GM13976 (cell line): ENCODE measurements at regions not wholly inside any gene's neighbourhood (a gene's known extent, or its start where the extent isn't known, plus 50 kb on each side); places are given as distances from the start of the nearest gene placed in this dataset.

ENCODE experiments used
- DNase-seq: peaks from one replicate; pipeline ENCODE4 v3.0.0; 2012; ENCODE audit warnings: low spot score
- CTCF ChIP-seq: IDR thresholded peaks from 2 replicates; pipeline ENCODE4 v1.5.1; 2012; ENCODE audit warnings: borderline replicate concordance, mild to moderate bottlenecking; ENCODE audit not compliant: insufficient read depth; ENCODE audit errors: extremely low read depth, missing control alignments, control extremely low read depth
- in situ Hi-C: fragments of 300-500 bp; cut with MboI; formaldehyde crosslinking; loops from one replicate; pipeline ENCODE4 v1.12.0; 2022; ENCODE audit warnings: low sequenced_read_pairs, mixed read lengths, inconsistent platforms; ENCODE audit not compliant: unreplicated experiment

- in situ Hi-C loops = no loop called here
- no peak for TF ChIP-seq CTCF
- no peak for DNase-seq
These were observed 121.8 kb upstream of the SESN3 start for GRCh38 chr11:95352733-95353346.

GRCh38 chr11:95349345-95349942 lies 118.4 kb upstream of the SESN3 start:
- DNase-seq = no peak
- in situ Hi-C loops = no loop called here
- no peak for TF ChIP-seq CTCF

GRCh38 chr11:95346265-95346664 lies 115.3 kb upstream of the SESN3 start:
- TF ChIP-seq CTCF = no peak
- no peak for DNase-seq
- in situ Hi-C loops = no loop called here

GRCh38 chr11:95345651-95346050 lies 114.6 kb upstream of the SESN3 start:
- TF ChIP-seq CTCF = no peak
- in situ Hi-C loops = no loop called here
- no peak for DNase-seq

GRCh38 chr11:95344932-95345642 lies 114.1 kb upstream of the SESN3 start:
- DNase-seq = no peak
- no peak for TF ChIP-seq CTCF
- in situ Hi-C loops = no loop called here

- TF ChIP-seq CTCF = no peak
- in situ Hi-C loops = no loop called here
- no peak for DNase-seq
These were observed 110.2 kb upstream of the SESN3 start for GRCh38 chr11:95341221-95341620.
